Fibroblast of skin of right biceps (primary cell): ENCODE measurements at regions not wholly inside any gene's neighbourhood (a gene's known extent, or its start where the extent isn't known, plus 50 kb on each side); places are given as distances from the start of the nearest gene placed in this dataset.
A peak's percentile ranks its signal among the peaks of the same experiment; 100 is the strongest.
"Not testable (repeated sequence)": the region's sequence is repeated elsewhere in the genome, so short reads cannot be mapped to it uniquely, and the experiment has no call there.

Experiments
- DNase-seq: peaks from one replicate; pipeline ENCODE4 v3.0.0-alpha.2; 2013

GRCh38 chr11:90601261-90601660 lies 378.4 kb upstream of the CHORDC1 start:
- no peak for DNase-seq

GRCh38 chr11:90594658-90595057 lies 371.8 kb upstream of the CHORDC1 start:
- no peak for DNase-seq

- DNase-seq: no peak
These were observed 370.2 kb upstream of the CHORDC1 start for GRCh38 chr11:90593099-90593498.

- no peak for DNase-seq
These were observed 367.4 kb upstream of the CHORDC1 start for GRCh38 chr11:90590286-90590685.

- no peak for DNase-seq
These were observed 366.9 kb upstream of the CHORDC1 start for GRCh38 chr11:90589735-90590134.

GRCh38 chr11:90587896-90588295 lies 365.0 kb upstream of the CHORDC1 start:
- DNase-seq: no peak

- no peak for DNase-seq
These were observed 362.6 kb upstream of the CHORDC1 start for GRCh38 chr11:90585491-90585890.

- DNase-seq: not testable (repeated sequence)
These were observed 360.1 kb upstream of the CHORDC1 start for GRCh38 chr11:90582999-90583398.

GRCh38 chr11:90564531-90564930 lies 341.7 kb upstream of the CHORDC1 start:
- DNase-seq: no peak

GRCh38 chr11:90558328-90558865 lies 335.5 kb upstream of the CHORDC1 start:
- DNase-seq: no peak

- no peak for DNase-seq
These were observed 333.8 kb upstream of the CHORDC1 start for GRCh38 chr11:90556606-90557005.

GRCh38 chr11:90556026-90556425 lies 333.2 kb upstream of the CHORDC1 start:
- DNase-seq: no peak

- no peak for DNase-seq
These were observed 332.6 kb upstream of the CHORDC1 start for GRCh38 chr11:90555477-90555876.

- DNase-seq: no peak
These were observed 319.2 kb upstream of the CHORDC1 start for GRCh38 chr11:90542092-90542491.

- no peak for DNase-seq
These were observed 313.5 kb upstream of the CHORDC1 start for GRCh38 chr11:90536301-90536700.

- DNase-seq: no peak
These were observed 309.3 kb upstream of the CHORDC1 start for GRCh38 chr11:90532125-90532524.

- no peak for DNase-seq
These were observed 308.2 kb upstream of the CHORDC1 start for GRCh38 chr11:90531001-90531400.

GRCh38 chr11:90525962-90526361 lies 303.1 kb upstream of the CHORDC1 start:
- DNase-seq: no peak

GRCh38 chr11:90512846-90513245 lies 290.0 kb upstream of the CHORDC1 start:
- no peak for DNase-seq

GRCh38 chr11:90510839-90511238 lies 288.0 kb upstream of the CHORDC1 start:
- DNase-seq: no peak

- DNase-seq: no peak
These were observed 278.2 kb upstream of the CHORDC1 start for GRCh38 chr11:90500922-90501568.

- DNase-seq: no peak
These were observed 273.9 kb upstream of the CHORDC1 start for GRCh38 chr11:90496722-90497121.

- DNase-seq: no peak
These were observed 270.5 kb upstream of the CHORDC1 start for GRCh38 chr11:90493379-90493778.

- no peak for DNase-seq
These were observed 268.6 kb upstream of the CHORDC1 start for GRCh38 chr11:90491466-90491865.

GRCh38 chr11:90476442-90477007 lies 253.7 kb upstream of the CHORDC1 start:
- peak; percentile 38 for DNase-seq
